ENCODE measurements at regions not wholly inside any gene's neighbourhood (a gene's known extent, or its start where the extent isn't known, plus 50 kb on each side); places are given as distances from the start of the nearest gene placed in this dataset.

- TF ChIP-seq CTCF (IDR thresholded peaks at IDR 0.05) (no peak), EP300 (IDR thresholded peaks at IDR 0.05) (no peak)
Measured at GRCh38 chr2:71813807-71814470, 333.7 kb downstream of the CYP26B1 start.
